AG10803 (cell line): ENCODE measurements at regions not wholly inside any gene's neighbourhood (a gene's known extent, or its start where the extent isn't known, plus 50 kb on each side); places are given as distances from the start of the nearest gene placed in this dataset.
"Not testable (repeated sequence)": the region's sequence is repeated elsewhere in the genome, so short reads cannot be mapped to it uniquely, and the experiment has no call there.

ENCODE experiments used
- DNase-seq: peaks from one replicate; pipeline ENCODE4 v3.0.0; 2010; ENCODE audit warnings: low read depth
- H3K4me3 ChIP-seq: 2 replicates; pipeline ENCODE4 v1.5.1; 2011; ENCODE audit warnings: mild to moderate bottlenecking, low read length, control low read depth
- CTCF ChIP-seq: conservative IDR thresholded peaks from 2 replicates; pipeline ENCODE4 v1.5.1; 2011; ENCODE audit warnings: mild to moderate bottlenecking, low read length, control low read depth, inconsistent platforms

GRCh38 chr2:16765356-16765755, 99.7 kb upstream of the CYRIA start:
- no peak for TF ChIP-seq CTCF
- no peak for DNase-seq
- H3K4me3 ChIP-seq: no peak overlapping the region

DNA sequence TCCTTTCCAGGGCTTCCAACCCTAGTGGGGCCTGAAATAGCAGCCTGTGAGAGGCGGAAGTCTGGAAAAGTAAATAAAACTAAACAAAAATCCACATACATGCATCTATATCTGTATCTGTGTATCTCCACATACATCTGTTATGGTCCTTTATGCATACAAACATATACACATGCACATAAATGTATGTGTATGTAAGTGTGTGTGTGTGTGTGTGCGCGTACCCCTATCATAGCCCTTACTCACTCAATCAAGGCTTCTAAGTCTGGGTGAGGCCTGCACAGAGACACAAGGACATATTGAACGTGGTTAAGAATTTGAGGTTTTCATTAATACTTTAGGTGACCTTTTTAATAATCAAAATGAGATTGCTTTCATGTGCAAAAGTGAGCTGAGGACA, 98.9 kb upstream of the CYRIA start:
- no peak for TF ChIP-seq CTCF
- H3K4me3 ChIP-seq: no peak overlapping the region

GRCh38 chr2:16763493-16763899, 97.9 kb upstream of the CYRIA start:
- DNase-seq: no peak
- no peak for TF ChIP-seq CTCF
- H3K4me3 ChIP-seq: no peak overlapping the region

More for the DNA sequence above, 98.9 kb upstream of the CYRIA start:
- DNase-seq: no peak

DNA sequence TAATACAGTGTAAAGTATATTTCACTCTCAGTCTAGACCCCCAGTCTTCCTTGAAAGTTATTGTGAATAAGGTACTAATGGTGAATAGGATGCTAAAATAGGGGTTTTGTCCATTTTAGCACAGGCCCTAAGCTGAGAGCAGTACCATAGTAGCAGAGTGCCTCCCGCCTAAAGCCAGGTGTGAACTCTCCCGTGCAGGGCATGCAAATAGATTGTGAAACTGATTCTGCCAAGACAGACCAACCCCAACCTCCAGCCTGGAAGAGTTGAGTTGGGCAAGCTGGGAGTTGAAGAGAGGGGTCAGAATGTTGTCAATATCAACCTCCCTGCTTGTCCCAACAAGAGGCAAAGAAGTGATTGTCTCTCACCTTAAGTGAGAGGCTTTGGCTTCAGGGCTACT, 97.4 kb upstream of the CYRIA start:
- no peak for TF ChIP-seq CTCF
- H3K4me3 ChIP-seq: no peak overlapping the region
- no peak for DNase-seq

DNA sequence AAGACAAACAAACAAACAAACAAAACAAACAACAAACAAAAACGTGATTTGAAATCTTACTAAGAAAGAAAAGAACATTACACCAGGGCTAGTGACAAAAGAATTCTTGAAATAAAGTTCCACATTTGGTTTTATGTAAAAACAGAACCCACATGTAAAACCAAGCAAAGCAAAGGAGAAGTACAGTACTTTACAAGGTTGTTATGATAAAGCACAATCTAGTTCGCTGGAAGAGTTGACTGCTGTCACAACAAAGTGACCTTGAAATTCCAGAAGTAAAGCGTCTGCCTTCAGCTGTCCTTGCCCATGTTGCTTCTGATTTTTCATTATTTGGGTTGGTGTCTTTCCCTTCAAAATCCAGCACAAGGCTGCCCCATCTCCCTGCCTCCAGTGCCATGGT, 94.8 kb upstream of the CYRIA start:
- DNase-seq: no peak
- H3K4me3 ChIP-seq: no peak overlapping the region
- TF ChIP-seq CTCF: no peak

DNA sequence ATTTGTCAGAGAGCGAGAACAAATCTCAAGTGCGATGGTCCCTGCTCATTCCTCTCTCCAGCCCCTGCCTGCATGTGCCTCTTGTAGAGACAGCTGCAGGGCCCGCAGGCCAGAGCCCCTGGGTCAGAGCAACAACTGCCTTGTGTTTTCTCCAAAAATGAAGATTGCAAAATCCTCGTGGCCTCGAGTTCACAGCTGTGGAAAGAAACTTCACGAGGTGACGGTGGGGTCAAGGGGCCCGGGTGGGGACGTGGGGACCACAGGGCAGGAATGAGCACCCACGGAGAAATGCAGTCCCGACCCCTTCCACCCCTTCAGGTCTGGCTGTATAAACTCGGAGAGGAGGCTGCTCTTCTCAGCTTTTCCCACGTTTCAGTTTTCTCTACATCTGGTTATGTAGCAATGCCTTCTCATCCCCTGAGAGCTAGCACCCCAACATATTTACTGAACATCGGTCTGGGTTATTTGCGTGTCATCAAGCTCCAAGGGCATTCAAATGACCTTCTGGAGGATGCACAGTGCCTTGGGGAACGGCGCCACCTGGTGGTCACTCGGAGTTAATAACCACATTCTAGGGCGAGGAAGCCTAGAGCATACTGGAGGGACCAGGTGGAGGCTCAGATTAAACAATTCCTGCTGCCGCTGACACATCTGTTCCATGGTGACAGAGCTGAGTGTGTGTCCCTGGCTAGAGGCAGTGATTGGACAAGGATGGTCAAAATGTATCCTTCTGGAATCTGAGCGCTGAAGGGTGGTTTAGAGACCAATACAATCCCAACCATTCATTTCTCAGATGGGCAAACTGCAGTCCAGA, 91.4 kb upstream of the CYRIA start:
- TF ChIP-seq CTCF: peak; percentile 89
- H3K4me3 ChIP-seq: no peak overlapping the region
- DNase-seq: peak; percentile 61

GRCh38 chr2:16755442-16755841, 89.8 kb upstream of the CYRIA start:
- DNase-seq: no peak
- TF ChIP-seq CTCF: no peak
- H3K4me3 ChIP-seq: no peak overlapping the region

DNA sequence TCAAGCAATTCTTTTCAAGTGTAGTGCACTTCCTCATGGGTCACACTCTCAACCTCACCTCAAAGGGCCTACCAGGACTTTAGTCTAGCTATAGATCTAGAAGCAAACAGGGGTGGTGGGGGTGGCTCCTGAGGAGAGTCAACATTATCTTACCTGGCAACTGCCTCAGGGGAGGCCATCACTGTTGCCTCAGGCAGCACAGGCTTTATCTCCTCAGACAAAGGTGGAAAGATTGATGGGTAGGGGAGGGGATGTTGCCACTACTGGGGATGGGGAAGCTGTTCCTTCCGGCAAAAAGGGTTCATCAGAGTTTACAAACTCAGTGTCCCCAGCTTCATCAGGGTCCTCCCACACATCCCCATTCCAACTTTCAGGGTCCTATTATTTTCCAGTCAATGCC, 87.4 kb upstream of the CYRIA start:
- not testable (repeated sequence) for H3K4me3 ChIP-seq, DNase-seq

GRCh38 chr2:16750925-16751214, 85.2 kb upstream of the CYRIA start:
- not testable (repeated sequence) for H3K4me3 ChIP-seq, DNase-seq
